ENCODE measurements at regions not wholly inside any gene's neighbourhood (a gene's known extent, or its start where the extent isn't known, plus 50 kb on each side); places are given as distances from the start of the nearest gene placed in this dataset.
"Not testable (repeated sequence)": the region's sequence is repeated elsewhere in the genome, so short reads cannot be mapped to it uniquely, and the experiment has no call there.

DNA sequence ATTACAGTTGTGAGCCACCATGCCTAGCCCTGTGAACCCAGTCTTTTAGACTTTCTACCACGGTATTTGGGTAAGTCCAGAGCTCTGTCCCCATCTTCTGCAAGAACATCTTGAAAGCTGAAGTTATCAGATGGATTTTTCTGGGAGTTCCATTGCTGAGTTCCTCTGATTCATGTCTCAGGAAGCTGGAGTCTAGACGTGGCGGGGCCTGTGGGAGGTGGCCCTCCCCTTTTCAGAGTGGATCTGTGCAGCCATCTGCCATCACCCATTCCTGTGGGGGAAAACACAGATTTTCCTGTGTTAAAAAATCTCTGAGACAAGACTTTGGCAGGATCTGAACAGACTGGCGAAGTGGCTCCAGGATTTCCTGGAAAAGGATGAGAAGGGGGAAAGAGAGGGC, 234.3 kb downstream of the NPIPA7 start:
- TF ChIP-seq, protein P1, sequence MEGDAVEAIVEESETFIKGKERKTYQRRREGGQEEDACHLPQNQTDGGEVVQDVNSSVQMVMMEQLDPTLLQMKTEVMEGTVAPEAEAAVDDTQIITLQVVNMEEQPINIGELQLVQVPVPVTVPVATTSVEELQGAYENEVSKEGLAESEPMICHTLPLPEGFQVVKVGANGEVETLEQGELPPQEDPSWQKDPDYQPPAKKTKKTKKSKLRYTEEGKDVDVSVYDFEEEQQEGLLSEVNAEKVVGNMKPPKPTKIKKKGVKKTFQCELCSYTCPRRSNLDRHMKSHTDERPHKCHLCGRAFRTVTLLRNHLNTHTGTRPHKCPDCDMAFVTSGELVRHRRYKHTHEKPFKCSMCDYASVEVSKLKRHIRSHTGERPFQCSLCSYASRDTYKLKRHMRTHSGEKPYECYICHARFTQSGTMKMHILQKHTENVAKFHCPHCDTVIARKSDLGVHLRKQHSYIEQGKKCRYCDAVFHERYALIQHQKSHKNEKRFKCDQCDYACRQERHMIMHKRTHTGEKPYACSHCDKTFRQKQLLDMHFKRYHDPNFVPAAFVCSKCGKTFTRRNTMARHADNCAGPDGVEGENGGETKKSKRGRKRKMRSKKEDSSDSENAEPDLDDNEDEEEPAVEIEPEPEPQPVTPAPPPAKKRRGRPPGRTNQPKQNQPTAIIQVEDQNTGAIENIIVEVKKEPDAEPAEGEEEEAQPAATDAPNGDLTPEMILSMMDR (IDR thresholded peaks at IDR 0.05): not testable (repeated sequence)
- not testable (repeated sequence) for TF ChIP-seq EZH2, EZH2phosphoT487 (IDR thresholded peaks at IDR 0.05)

Measured in neural progenitor cell (in vitro differentiated cells).